HFF-Myc (cell line): ENCODE measurements at regions not wholly inside any gene's neighbourhood (a gene's known extent, or its start where the extent isn't known, plus 50 kb on each side); places are given as distances from the start of the nearest gene placed in this dataset.

Experiments
- DNase-seq: peaks from one replicate; pipeline ENCODE4 v3.0.0-alpha.2; 2011; ENCODE audit warnings: low read depth; ENCODE audit errors: extremely low read depth
- H3K4me3 ChIP-seq: replicated peaks from 2 replicates; pipeline ENCODE4 v1.5.1; 2011; ENCODE audit warnings: low read depth, mild to moderate bottlenecking, control low read depth, low read length
- CTCF ChIP-seq: IDR thresholded peaks from 2 replicates; pipeline ENCODE4 v1.5.1; 2012; ENCODE audit warnings: mild to moderate bottlenecking, low read depth, low read length, control low read depth; ENCODE audit errors: missing control alignments

GRCh38 chr14:51337520-51337919 is 97.5 kb downstream of the TMX1 start:
- no peak overlapping the region for H3K4me3 ChIP-seq
- DNase-seq, result no peak
- no peak for TF ChIP-seq CTCF

DNA sequence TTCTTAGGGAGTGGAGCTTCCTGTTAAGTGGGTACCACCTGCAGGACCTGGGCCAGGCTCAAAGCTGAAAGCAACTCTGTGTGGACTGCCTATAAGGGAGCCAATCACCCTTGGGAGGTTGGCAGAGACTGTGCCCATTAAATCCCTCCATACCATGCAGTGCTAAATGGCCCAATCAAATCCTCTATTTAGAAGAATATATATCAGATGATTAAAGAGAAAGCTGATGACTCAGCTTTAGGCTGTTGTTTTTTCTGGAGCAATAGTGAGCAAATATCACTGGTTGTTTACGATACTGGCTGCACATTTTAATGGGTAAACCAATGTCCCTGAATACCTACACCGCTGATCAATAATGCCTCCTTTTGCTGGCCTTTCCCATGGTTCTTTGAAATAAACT is 101.3 kb downstream of the TMX1 start:
- no peak for TF ChIP-seq CTCF
- no peak overlapping the region for H3K4me3 ChIP-seq
- no peak for DNase-seq

DNA sequence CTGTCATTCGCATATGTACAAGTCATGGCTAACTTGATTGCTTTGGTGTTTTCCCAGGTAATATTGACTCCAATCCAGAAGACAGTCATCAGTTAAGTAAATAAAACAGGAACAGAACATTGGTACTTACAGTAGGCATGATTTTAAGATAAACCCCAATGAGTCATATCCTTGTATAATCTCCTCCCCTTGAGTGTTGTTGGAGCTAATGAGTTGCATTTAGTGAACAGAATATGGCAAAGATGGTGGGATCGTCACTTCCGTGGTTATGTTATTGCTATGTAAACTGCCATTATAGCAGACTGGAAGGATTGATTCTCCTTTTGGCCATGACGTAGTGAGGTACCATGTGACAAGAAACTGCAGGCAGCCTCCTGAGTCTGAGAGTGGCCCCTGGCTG is 102.2 kb downstream of the TMX1 start:
- no peak for TF ChIP-seq CTCF
- DNase-seq, result no peak
- no peak overlapping the region for H3K4me3 ChIP-seq

- no peak for DNase-seq
- TF ChIP-seq CTCF, result no peak
- no peak overlapping the region for H3K4me3 ChIP-seq
Observed at GRCh38 chr14:51351997-51352396, 112.0 kb downstream of the TMX1 start.

- no peak for DNase-seq
- no peak for TF ChIP-seq CTCF
Observed at GRCh38 chr14:51353901-51354300, 113.9 kb downstream of the TMX1 start.

DNA sequence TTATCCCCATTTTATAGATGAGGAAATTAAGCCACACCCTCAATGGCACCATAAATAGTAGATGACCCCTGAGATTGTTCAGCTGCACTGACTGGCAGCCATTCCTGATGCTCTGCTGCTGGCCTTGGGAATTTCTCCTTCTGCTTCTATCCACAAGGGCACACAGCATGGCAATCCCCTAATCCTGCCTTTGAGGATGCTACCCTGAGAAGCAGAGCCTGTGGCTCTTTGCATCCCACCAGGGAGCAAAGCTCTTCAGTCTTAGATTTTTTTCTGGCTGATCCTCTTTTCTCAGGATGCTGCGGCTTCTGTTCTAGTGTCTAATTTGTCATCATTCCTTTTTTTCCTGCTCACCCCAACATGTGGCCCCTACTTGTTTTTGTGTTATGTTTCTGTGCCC is 114.8 kb downstream of the TMX1 start:
- DNase-seq, result no peak
- TF ChIP-seq CTCF, result no peak
- H3K4me3 ChIP-seq, result no peak overlapping the region

More at GRCh38 chr14:51353901-51354300, 113.9 kb downstream of the TMX1 start:
- H3K4me3 ChIP-seq, result no peak overlapping the region

DNA sequence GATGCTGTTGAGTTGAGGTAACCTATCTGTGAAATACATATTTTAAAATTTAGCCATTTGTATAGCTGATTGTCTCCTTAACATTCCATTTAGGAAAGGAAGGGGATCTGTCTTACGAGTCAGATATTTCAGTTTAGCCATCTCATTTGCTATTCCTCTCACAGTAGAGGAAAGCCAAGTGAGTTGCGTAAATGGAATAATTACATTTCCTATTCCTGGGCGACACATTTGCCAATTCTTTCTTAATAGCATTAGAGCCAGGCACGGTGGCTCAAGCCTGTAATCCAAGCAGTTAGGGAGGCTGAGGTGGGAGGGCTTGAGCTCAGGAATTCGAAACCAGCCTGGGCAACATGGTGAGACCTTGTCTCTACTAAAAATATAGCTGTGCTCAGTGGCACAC is 116.3 kb downstream of the TMX1 start:
- DNase-seq, result no peak
- no peak overlapping the region for H3K4me3 ChIP-seq
- no peak for TF ChIP-seq CTCF
